Choroid plexus epithelial cell (primary cell): ENCODE measurements at regions not wholly inside any gene's neighbourhood (a gene's known extent, or its start where the extent isn't known, plus 50 kb on each side); places are given as distances from the start of the nearest gene placed in this dataset.
A peak's percentile ranks its signal among the peaks of the same experiment; 100 is the strongest.

ENCODE experiments used
- DNase-seq: peaks from one replicate; pipeline ENCODE4 v3.0.0-alpha.2; 2010; ENCODE audit warnings: low read depth
- H3K4me3 ChIP-seq: 2 replicates; pipeline ENCODE4 v1.5.1; 2011; ENCODE audit warnings: low read depth, mild to moderate bottlenecking, control low read depth, low read length, moderate library complexity
- CTCF ChIP-seq: conservative IDR thresholded peaks from 2 replicates; pipeline ENCODE4 v1.5.1; 2011; ENCODE audit warnings: low read depth, mild to moderate bottlenecking, control low read depth, inconsistent platforms, low read length, moderate library complexity

- H3K4me3 ChIP-seq: no peak overlapping the region
- DNase-seq: no peak
- no peak for TF ChIP-seq CTCF
Observed at GRCh38 chr3:83683937-83684598, 1274.7 kb upstream of the CADM2 start.

GRCh38 chr3:83706669-83707068, 1252.1 kb upstream of the CADM2 start:
- no peak overlapping the region for H3K4me3 ChIP-seq
- no peak for DNase-seq
- no peak for TF ChIP-seq CTCF

- peak; percentile 13 for DNase-seq
- no peak for TF ChIP-seq CTCF
- no peak overlapping the region for H3K4me3 ChIP-seq
Observed at GRCh38 chr3:83715307-83715706, 1243.5 kb upstream of the CADM2 start.

GRCh38 chr3:83729576-83729975, 1229.2 kb upstream of the CADM2 start:
- H3K4me3 ChIP-seq: no peak overlapping the region
- TF ChIP-seq CTCF: no peak
- no peak for DNase-seq

- H3K4me3 ChIP-seq: no peak overlapping the region
- TF ChIP-seq CTCF: no peak
- no peak for DNase-seq
Observed at GRCh38 chr3:83734656-83735055, 1224.1 kb upstream of the CADM2 start.

GRCh38 chr3:83738202-83738601, 1220.6 kb upstream of the CADM2 start:
- no peak overlapping the region for H3K4me3 ChIP-seq
- no peak for TF ChIP-seq CTCF
- no peak for DNase-seq

GRCh38 chr3:83740504-83740903, 1218.3 kb upstream of the CADM2 start:
- H3K4me3 ChIP-seq: no peak overlapping the region
- no peak for TF ChIP-seq CTCF
- no peak for DNase-seq
